Neural progenitor cell (in vitro differentiated cells): ENCODE measurements at regions not wholly inside any gene's neighbourhood (a gene's known extent, or its start where the extent isn't known, plus 50 kb on each side); places are given as distances from the start of the nearest gene placed in this dataset.
"Not testable (repeated sequence)": the region's sequence is repeated elsewhere in the genome, so short reads cannot be mapped to it uniquely, and the experiment has no call there.

Experiments used
- CTCF ChIP-seq: fragments of 200-600 bp; sonication (generic); IDR thresholded peaks from 2 replicates; pipeline ENCODE4 v1.5.1; 2017; ENCODE audit warnings: antibody characterized with exemption, mild to moderate bottlenecking
- EZH2 ChIP-seq: fragments of 200-600 bp; sonication (generic); IDR thresholded peaks from 2 replicates; pipeline ENCODE4 v1.6.1; 2017; ENCODE audit warnings: antibody characterized with exemption, mild to moderate bottlenecking, moderate library complexity

- TF ChIP-seq EZH2, CTCF: not testable (repeated sequence)
Observed at GRCh38 chr13:56763333-56763732, 377.4 kb upstream of the PRR20A start.
